ENCODE measurements at regions not wholly inside any gene's neighbourhood (a gene's known extent, or its start where the extent isn't known, plus 50 kb on each side); places are given as distances from the start of the nearest gene placed in this dataset.

DNA sequence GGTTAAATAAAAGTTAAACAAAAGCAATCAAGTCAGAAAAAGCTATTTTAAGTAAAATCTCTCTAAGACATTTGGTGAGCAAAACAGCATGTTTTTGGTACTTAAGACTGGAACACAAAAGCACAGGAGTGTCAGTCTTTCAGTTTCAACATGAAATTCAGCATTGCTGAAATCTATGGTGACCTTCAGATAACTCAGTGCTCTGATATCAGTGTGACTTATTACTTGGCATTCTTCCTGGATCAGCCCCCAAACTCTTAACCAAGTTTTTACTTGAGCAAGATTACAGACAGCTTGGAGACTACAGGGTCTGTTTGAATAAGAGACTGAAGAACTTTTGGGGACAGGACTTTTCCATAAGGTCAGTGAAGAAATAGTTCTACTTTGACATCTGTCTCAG is 437.2 kb downstream of the RAPGEF2 start:
- no peak for TF ChIP-seq CTCF (IDR thresholded peaks at IDR 0.05)
- no peak for TF ChIP-seq POLR2A (IDR thresholded peaks at IDR 0.05)

All from lower leg skin (tissue), 3 donors.